Trophoblast cell (in vitro differentiated cells and primary cell): ENCODE measurements at regions not wholly inside any gene's neighbourhood (a gene's known extent, or its start where the extent isn't known, plus 50 kb on each side); places are given as distances from the start of the nearest gene placed in this dataset.

ENCODE experiments used
- DNase-seq, 2 donors: peaks; one replicate each; pipeline ENCODE4 v3.0.0-alpha.2; 2016
- H2AFZ ChIP-seq: 2 replicates; pipeline ENCODE4 v1.6.1; 2013; ENCODE audit warnings: low read length, moderate library complexity, mild to moderate bottlenecking; ENCODE audit not compliant: insufficient read depth, poor library complexity
- H2AK5ac ChIP-seq: 2 replicates; pipeline ENCODE4 v1.6.1; 2013; ENCODE audit warnings: mild to moderate bottlenecking, low read length
- H2BK120ac ChIP-seq: 2 replicates; pipeline ENCODE4 v1.6.1; 2013; ENCODE audit warnings: low read length, mild to moderate bottlenecking, moderate library complexity; ENCODE audit not compliant: insufficient read depth, poor library complexity
- H2BK12ac ChIP-seq: 2 replicates; pipeline ENCODE4 v1.6.1; 2013; ENCODE audit warnings: mild to moderate bottlenecking, low read length, moderate library complexity
- H2BK5ac ChIP-seq: 2 replicates; pipeline ENCODE4 v1.6.1; 2013; ENCODE audit warnings: low read length, low read depth, moderate library complexity, mild to moderate bottlenecking; ENCODE audit not compliant: poor library complexity
- H3K14ac ChIP-seq: 2 replicates; pipeline ENCODE4 v1.6.1; 2013; ENCODE audit warnings: mild to moderate bottlenecking, low read length
- H3K18ac ChIP-seq: 2 replicates; pipeline ENCODE4 v1.6.1; 2013; ENCODE audit warnings: mild to moderate bottlenecking, low read length
- H3K23ac ChIP-seq: 2 replicates; pipeline ENCODE4 v1.6.1; 2013; ENCODE audit warnings: low read length
- H3K27ac ChIP-seq: 2 replicates; pipeline ENCODE4 v1.5.1; 2013; ENCODE audit warnings: low read depth, mild to moderate bottlenecking, inconsistent platforms, low read length, moderate library complexity
- H3K27me3 ChIP-seq: 2 replicates; pipeline ENCODE4 v1.6.1; 2013; ENCODE audit warnings: inconsistent platforms, mild to moderate bottlenecking, low read length, moderate library complexity; ENCODE audit not compliant: insufficient read depth
- H3K36me3 ChIP-seq, 2 experiments: 1 replicate in 1 of 2; 2 replicates in 1 of 2; pipeline ENCODE4 v1.6.1; 2013; ENCODE audit warnings: low read length in 2 of 2, mild to moderate bottlenecking in 2 of 2, moderate library complexity in 1 of 2; ENCODE audit not compliant: insufficient read depth in 2 of 2, control insufficient read depth in 1 of 2
- H3K4ac ChIP-seq: 2 replicates; pipeline ENCODE4 v1.6.1; 2013; ENCODE audit warnings: low read depth, mild to moderate bottlenecking, low read length, moderate library complexity
- H3K4me1 ChIP-seq, 2 experiments: 1 replicate in 1 of 2; 2 replicates in 1 of 2; pipeline ENCODE4 v1.6.1; 2013; ENCODE audit warnings: low read length in 2 of 2, mild to moderate bottlenecking in 2 of 2, moderate library complexity in 1 of 2; ENCODE audit not compliant: insufficient read depth in 2 of 2, control insufficient read depth in 1 of 2
- H3K4me2 ChIP-seq: 2 replicates; pipeline ENCODE4 v1.6.1; 2013; ENCODE audit warnings: inconsistent platforms, mild to moderate bottlenecking, low read length, moderate library complexity
- H3K4me3 ChIP-seq: 2 replicates; pipeline ENCODE4 v1.5.1; 2013; ENCODE audit warnings: mild to moderate bottlenecking, low read depth, low read length, inconsistent platforms
- H3K79me1 ChIP-seq: one replicate; pipeline ENCODE4 v1.6.1; 2013; ENCODE audit warnings: low read length
- H3K79me2 ChIP-seq: 2 replicates; pipeline ENCODE4 v1.6.1; 2013; ENCODE audit warnings: low read length, mild to moderate bottlenecking; ENCODE audit not compliant: control insufficient read depth, insufficient read depth, poor library complexity
- H3K9ac ChIP-seq: 2 replicates; pipeline ENCODE4 v1.6.1; 2013; ENCODE audit warnings: mild to moderate bottlenecking, low read length
- H3K9me3 ChIP-seq: 2 replicates; pipeline ENCODE4 v1.6.1; 2013; ENCODE audit warnings: low read depth, mild to moderate bottlenecking, control low read depth, inconsistent platforms, low read length; ENCODE audit not compliant: insufficient read depth
- H4K12ac ChIP-seq: 2 replicates; pipeline ENCODE4 v1.6.1; 2013; ENCODE audit warnings: low read depth, mild to moderate bottlenecking, low read length, moderate library complexity
- H4K8ac ChIP-seq: 2 replicates; pipeline ENCODE4 v1.6.1; 2013; ENCODE audit warnings: low read depth, mild to moderate bottlenecking, low read length, moderate library complexity
- H4K91ac ChIP-seq: one replicate; pipeline ENCODE4 v1.6.1; 2013; ENCODE audit warnings: low read depth, mild to moderate bottlenecking, low read length, moderate library complexity
- WGBS: extraction: QIAGEN DNeasy Blood & Tissue Kit; methylation state at CpG from one replicate; pipeline ENCODE4 v1.1.7; 2013; ENCODE audit warnings: missing lambda C conversion rate; ENCODE audit not compliant: insufficient read length, insufficient coverage; ENCODE audit errors: extremely low coverage; 5-methylcytosine and 5-hydroxymethylcytosine counted together

- no peak overlapping the region for H3K4me2 ChIP-seq
- H3K27ac ChIP-seq: no peak overlapping the region
- no peak overlapping the region for H3K9ac ChIP-seq
- H3K9me3 ChIP-seq: no peaks in the 10 kb centered on the region
- H3K36me3 ChIP-seq: no peaks in the 10 kb centered on the region
- no peak overlapping the region for H3K23ac ChIP-seq
- no peaks in the 10 kb centered on the region for H3K79me1 ChIP-seq
- H2BK120ac ChIP-seq: no peak overlapping the region
- H3K79me2 ChIP-seq: no peaks in the 10 kb centered on the region
- H2AFZ ChIP-seq: no peak overlapping the region
- no peaks in the 10 kb centered on the region for H3K4me1 ChIP-seq
- H4K8ac ChIP-seq: no peak overlapping the region
- H2AK5ac ChIP-seq: no peak overlapping the region
- no peak overlapping the region for H3K4me3 ChIP-seq
- no peaks in the 10 kb centered on the region for H3K27me3 ChIP-seq
- DNase-seq: no peak
- H4K91ac ChIP-seq: no peak overlapping the region
- H3K4ac ChIP-seq: no peak overlapping the region
- H3K14ac ChIP-seq: no peak overlapping the region
- H4K12ac ChIP-seq: no peak overlapping the region
- H2BK5ac ChIP-seq: no peak overlapping the region
- no peak overlapping the region for H3K18ac ChIP-seq
- no peak overlapping the region for H2BK12ac ChIP-seq
Observed at GRCh38 chr3:67200618-67201017, 202.5 kb downstream of the KBTBD8 start.

- Histone ChIP-seq H4K8ac (no peak overlapping the region), H3K27me3 (no peaks in the 10 kb centered on the region), H3K4ac (no peak overlapping the region), H3K23ac (no peak overlapping the region), H3K9me3 (no peaks in the 10 kb centered on the region), H3K4me1 (no peaks in the 10 kb centered on the region), H4K12ac (no peak overlapping the region), H2AFZ (no peak overlapping the region), H4K91ac (no peak overlapping the region), H3K27ac (no peak overlapping the region), H3K14ac (no peak overlapping the region), H3K9ac (no peak overlapping the region), H3K36me3 (no peaks in the 10 kb centered on the region), H2BK120ac (no peak overlapping the region), H3K79me1 (no peaks in the 10 kb centered on the region), H3K18ac (no peak overlapping the region), H3K4me2 (no peak overlapping the region), H3K79me2 (no peaks in the 10 kb centered on the region), H3K4me3 (no peak overlapping the region), H2BK12ac (no peak overlapping the region), H2BK5ac (no peak overlapping the region), H2AK5ac (no peak overlapping the region)
- DNase-seq: no peak
- WGBS: no CpG with 5 or more reads among the region's 2 CpGs
Observed at GRCh38 chr3:67201026-67201425, 202.9 kb downstream of the KBTBD8 start.

- DNase-seq: peak in 1 of 2 donors; percentile 16
- Histone ChIP-seq H3K9ac (no peak overlapping the region), H4K12ac (no peak overlapping the region), H3K23ac (no peak overlapping the region), H2AFZ (no peak overlapping the region), H3K4ac (no peak overlapping the region), H3K9me3 (no peaks in the 10 kb centered on the region), H3K27me3 (no peaks in the 10 kb centered on the region), H3K27ac (no peak overlapping the region), H3K14ac (no peak overlapping the region), H3K4me2 (no peak overlapping the region), H3K4me1 (no peaks in the 10 kb centered on the region), H2AK5ac (no peak overlapping the region), H2BK12ac (no peak overlapping the region), H3K79me2 (no peaks in the 10 kb centered on the region), H3K18ac (no peak overlapping the region), H4K91ac (no peak overlapping the region), H3K79me1 (no peaks in the 10 kb centered on the region), H4K8ac (no peak overlapping the region), H3K4me3 (no peak overlapping the region), H2BK120ac (no peak overlapping the region), H3K36me3 (no peaks in the 10 kb centered on the region), H2BK5ac (no peak overlapping the region)
- WGBS: no CpG with 5 or more reads among the region's 3 CpGs
Observed at GRCh38 chr3:67202053-67202452, 203.9 kb downstream of the KBTBD8 start.

GRCh38 chr3:67204951-67205350 is 206.8 kb downstream of the KBTBD8 start:
- H3K4me1 ChIP-seq: no peaks in the 10 kb centered on the region
- no peak overlapping the region for H2BK12ac ChIP-seq
- H3K27me3 ChIP-seq: no peaks in the 10 kb centered on the region
- H4K8ac ChIP-seq: no peak overlapping the region
- H3K9me3 ChIP-seq: no peaks in the 10 kb centered on the region
- no peak overlapping the region for H3K4me2 ChIP-seq
- H3K14ac ChIP-seq: no peak overlapping the region
- H3K23ac ChIP-seq: no peak overlapping the region
- no peaks in the 10 kb centered on the region for H3K79me2 ChIP-seq
- no peak overlapping the region for H2BK120ac ChIP-seq
- H3K4me3 ChIP-seq: no peak overlapping the region
- H2AK5ac ChIP-seq: no peak overlapping the region
- H3K79me1 ChIP-seq: no peaks in the 10 kb centered on the region
- H2AFZ ChIP-seq: no peak overlapping the region
- H3K9ac ChIP-seq: no peak overlapping the region
- no peak overlapping the region for H3K4ac ChIP-seq
- H3K27ac ChIP-seq: no peak overlapping the region
- no peak overlapping the region for H4K12ac ChIP-seq
- no peaks in the 10 kb centered on the region for H3K36me3 ChIP-seq
- H4K91ac ChIP-seq: no peak overlapping the region
- H2BK5ac ChIP-seq: no peak overlapping the region
- H3K18ac ChIP-seq: no peak overlapping the region
- no CpG with 5 or more reads among the region's 4 CpGs for WGBS
- DNase-seq: no peak

- no peak overlapping the region for H2BK12ac ChIP-seq
- H3K79me2 ChIP-seq: no peaks in the 10 kb centered on the region
- no peak overlapping the region for H3K9ac ChIP-seq
- H3K4me2 ChIP-seq: no peak overlapping the region
- no peak overlapping the region for H2AK5ac ChIP-seq
- H2AFZ ChIP-seq: no peak overlapping the region
- H3K79me1 ChIP-seq: no peaks in the 10 kb centered on the region
- no peak overlapping the region for H3K27ac ChIP-seq
- no peaks in the 10 kb centered on the region for H3K4me1 ChIP-seq
- no peaks in the 10 kb centered on the region for H3K36me3 ChIP-seq
- H3K9me3 ChIP-seq: no peaks in the 10 kb centered on the region
- H4K91ac ChIP-seq: no peak overlapping the region
- H4K12ac ChIP-seq: no peak overlapping the region
- DNase-seq: no peak
- H3K27me3 ChIP-seq: no peaks in the 10 kb centered on the region
- H3K4me3 ChIP-seq: no peak overlapping the region
- H3K23ac ChIP-seq: no peak overlapping the region
- no peak overlapping the region for H2BK120ac ChIP-seq
- no peak overlapping the region for H3K18ac ChIP-seq
- no peak overlapping the region for H2BK5ac ChIP-seq
- H3K14ac ChIP-seq: no peak overlapping the region
- H3K4ac ChIP-seq: no peak overlapping the region
- no peak overlapping the region for H4K8ac ChIP-seq
Observed at GRCh38 chr3:67215690-67216089, 217.6 kb downstream of the KBTBD8 start.
